ENCODE measurements at regions not wholly inside any gene's neighbourhood (a gene's known extent, or its start where the extent isn't known, plus 50 kb on each side); places are given as distances from the start of the nearest gene placed in this dataset.

- no peak for DNase-seq
These were observed 460.4 kb upstream of the MARCKS start for GRCh38 chr6:113396730-113397129.

- DNase-seq = no peak
These were observed 459.9 kb upstream of the MARCKS start for GRCh38 chr6:113397236-113397635.

GRCh38 chr6:113401231-113401630 is 455.9 kb upstream of the MARCKS start:
- DNase-seq = no peak

- no peak for DNase-seq
These were observed 454.6 kb upstream of the MARCKS start for GRCh38 chr6:113402544-113402943.

GRCh38 chr6:113403966-113404595 is 453.1 kb upstream of the MARCKS start:
- DNase-seq = no peak

- DNase-seq = no peak
These were observed 451.7 kb upstream of the MARCKS start for GRCh38 chr6:113405326-113406047.

GRCh38 chr6:113406048-113406695 is 451.0 kb upstream of the MARCKS start:
- no peak for DNase-seq

GRCh38 chr6:113411011-113411410 is 446.1 kb upstream of the MARCKS start:
- DNase-seq = peak; percentile 80

GRCh38 chr6:113412589-113413357 is 444.4 kb upstream of the MARCKS start:
- DNase-seq = no peak

GRCh38 chr6:113414511-113414910 is 442.6 kb upstream of the MARCKS start:
- peak; percentile 12 for DNase-seq

- no peak for DNase-seq
These were observed 441.0 kb upstream of the MARCKS start for GRCh38 chr6:113416170-113416569.

GRCh38 chr6:113420290-113420689 is 436.9 kb upstream of the MARCKS start:
- DNase-seq = no peak

GRCh38 chr6:113421997-113422396 is 435.1 kb upstream of the MARCKS start:
- DNase-seq = no peak

GRCh38 chr6:113423956-113424355 is 433.2 kb upstream of the MARCKS start:
- DNase-seq = no peak

- no peak for DNase-seq
These were observed 431.0 kb upstream of the MARCKS start for GRCh38 chr6:113425977-113426660.

- DNase-seq = no peak
These were observed 429.5 kb upstream of the MARCKS start for GRCh38 chr6:113427617-113428016.

- DNase-seq = no peak
These were observed 428.4 kb upstream of the MARCKS start for GRCh38 chr6:113428702-113429101.

GRCh38 chr6:113432521-113433334 is 424.4 kb upstream of the MARCKS start:
- peak; percentile 75 for DNase-seq

GRCh38 chr6:113433335-113433991 is 423.7 kb upstream of the MARCKS start:
- DNase-seq = peak; percentile 80

GRCh38 chr6:113434641-113435040 is 422.5 kb upstream of the MARCKS start:
- DNase-seq = no peak

GRCh38 chr6:113437566-113437965 is 419.6 kb upstream of the MARCKS start:
- DNase-seq = no peak
